ENCODE measurements at regions not wholly inside any gene's neighbourhood (a gene's known extent, or its start where the extent isn't known, plus 50 kb on each side); places are given as distances from the start of the nearest gene placed in this dataset.
A peak's percentile ranks its signal among the peaks of the same experiment; 100 is the strongest.

DNA sequence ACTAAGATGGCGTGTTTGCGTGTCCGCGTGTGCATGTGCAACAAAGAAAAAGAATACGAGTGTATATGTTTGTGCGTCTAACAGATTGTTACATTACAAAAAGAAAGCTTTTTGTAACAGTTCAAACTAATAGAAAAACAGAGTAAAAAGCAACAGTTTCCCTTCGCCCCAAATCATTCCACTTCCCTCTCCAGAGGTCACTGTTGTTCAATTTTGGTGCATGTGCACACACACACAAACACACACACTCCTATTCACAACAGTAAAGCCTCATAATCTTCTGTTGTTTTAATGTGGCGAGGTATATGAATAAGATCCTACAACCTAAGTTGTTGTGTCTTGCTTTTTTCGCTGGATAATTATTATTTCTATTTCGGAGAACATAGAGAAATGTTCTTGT is 357.3 kb upstream of the SLC8A1 start:
- no peak for DNase-seq

DNA sequence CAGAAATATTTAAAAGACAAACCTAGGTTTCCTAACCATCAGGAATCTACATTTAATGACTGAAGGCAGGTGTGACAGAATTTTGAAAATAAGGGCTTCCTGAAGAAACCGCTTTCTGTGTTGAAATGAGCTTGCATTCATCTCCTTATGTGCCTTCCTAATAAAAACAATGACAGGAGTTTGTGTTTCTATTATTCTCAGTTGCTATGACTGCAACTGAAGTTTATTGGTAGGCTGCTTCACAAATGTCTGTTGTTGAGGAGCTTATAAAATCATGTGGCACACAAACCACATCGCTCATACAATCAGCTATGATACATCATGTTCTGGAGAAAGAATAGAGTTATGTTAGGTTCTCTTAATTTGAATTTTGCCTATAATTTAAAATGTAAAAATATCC is 362.7 kb upstream of the SLC8A1 start:
- no peak for DNase-seq

DNA sequence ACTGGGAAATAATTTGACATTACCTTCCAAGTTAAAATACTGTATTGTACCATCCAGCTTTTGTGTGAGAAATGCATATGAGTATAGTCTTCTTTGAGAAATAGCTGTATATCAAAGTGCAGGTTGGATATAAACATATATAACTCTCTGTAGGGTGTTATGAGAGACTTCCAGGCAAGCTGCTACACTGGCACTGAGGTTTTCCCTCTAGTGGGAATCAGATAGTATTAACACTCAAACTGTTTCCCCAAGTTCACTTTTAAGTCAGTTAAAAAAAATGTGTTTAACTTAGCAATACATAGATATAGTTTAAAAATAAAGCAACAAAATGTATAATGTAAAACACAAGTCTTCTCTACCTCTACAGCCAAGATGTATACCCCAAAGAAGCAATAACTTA is 368.4 kb upstream of the SLC8A1 start:
- no peak for DNase-seq

DNA sequence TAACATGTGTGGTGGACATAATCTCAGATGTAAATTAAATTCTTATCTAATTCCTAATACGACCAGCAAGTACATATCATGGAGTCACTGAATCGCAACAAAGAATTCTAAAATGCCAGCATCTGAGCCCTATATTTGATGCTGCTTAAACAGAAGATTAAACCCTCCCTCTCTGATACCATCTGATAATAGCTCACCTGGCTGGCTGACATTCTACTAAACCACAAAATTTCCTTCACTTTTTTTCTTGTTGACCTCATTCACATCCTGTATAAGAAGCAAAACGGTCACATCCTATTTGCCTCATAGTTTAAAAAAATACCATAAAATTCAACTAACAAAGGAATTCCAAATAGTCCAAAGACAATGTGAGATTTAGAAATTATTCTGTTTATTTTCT is 371.6 kb upstream of the SLC8A1 start:
- DNase-seq, result peak; percentile 14

DNA sequence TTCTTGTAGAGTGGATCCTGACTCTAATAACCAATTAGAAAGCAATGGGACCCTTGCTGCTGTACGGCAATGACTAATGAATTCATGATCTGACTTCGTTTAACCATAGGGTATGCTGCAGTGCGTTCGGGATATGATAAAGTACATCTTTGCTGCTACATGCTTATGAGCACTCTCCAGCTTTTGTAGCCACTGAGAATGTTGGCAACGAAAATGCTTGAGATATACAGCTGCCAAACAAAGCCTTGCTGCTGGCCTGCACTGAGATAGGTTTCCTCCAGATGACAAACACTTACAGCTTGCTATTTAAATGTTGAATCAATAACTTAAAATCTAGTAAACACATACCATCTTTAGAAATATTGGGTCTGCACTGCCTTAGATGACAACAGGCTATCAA is 372.4 kb upstream of the SLC8A1 start:
- DNase-seq, result no peak

DNA sequence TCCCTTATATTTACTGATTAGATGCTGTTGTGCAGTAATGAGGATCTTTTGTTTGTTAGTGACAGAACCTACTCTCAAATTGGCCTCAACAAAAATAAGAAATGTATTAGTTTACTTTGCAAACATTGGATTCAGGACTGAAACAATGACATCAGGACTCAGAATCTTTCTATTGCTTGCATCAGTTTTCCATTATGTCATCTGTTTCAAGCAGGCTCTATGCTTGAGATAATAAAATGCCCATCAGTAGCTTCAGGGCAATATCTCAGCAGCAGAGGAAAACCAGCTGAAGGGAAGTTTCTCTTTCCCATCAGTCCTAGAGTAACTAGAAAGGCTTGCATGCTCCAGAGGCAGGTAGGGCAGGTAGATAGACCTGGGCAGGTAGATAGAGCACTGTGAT is 375.5 kb upstream of the SLC8A1 start:
- no peak for DNase-seq

DNA sequence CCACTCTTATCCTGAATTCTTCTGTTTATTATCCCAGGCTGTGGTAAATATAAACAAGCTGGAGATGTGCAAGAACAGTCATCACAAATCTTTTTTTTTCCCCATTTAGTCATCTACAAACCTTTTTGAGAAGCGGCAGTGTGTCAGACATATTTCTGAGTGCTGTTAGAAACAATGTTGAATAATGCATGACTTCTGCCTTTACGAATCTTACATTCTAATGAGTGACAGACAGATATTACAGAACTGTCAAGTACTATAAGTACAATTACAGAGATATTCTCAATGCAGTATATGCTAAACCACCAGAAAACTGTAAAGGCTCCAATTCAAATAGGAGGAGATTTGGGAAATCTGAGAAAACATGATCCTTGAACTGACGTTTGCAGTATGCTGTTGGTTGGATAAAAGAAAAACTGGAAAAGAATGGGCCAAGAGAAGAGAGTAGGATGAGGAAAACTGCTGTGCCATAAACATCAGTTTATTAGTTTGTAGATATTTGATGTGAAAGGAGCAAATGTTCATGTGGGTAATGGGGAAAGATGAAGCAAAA is 379.5 kb upstream of the SLC8A1 start:
- no peak for DNase-seq

DNA sequence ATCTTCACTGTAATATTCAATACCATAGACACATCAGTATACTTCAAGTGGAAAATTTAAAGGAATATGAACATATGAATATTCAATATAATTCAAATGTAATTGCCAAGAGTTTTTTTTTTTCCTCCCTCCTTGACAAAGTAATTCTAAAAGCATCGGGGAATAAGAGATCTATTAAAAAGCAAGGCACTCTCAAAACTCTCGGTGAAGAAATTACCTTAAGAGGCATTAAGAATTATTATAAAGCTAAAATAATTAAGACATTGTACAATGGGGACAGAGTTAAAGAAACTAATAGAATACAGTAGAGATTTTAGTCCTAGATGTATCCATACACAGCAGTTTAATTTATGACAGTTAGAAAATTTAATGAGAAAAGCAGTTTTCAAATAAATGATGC is 390.0 kb upstream of the SLC8A1 start:
- no peak for DNase-seq

DNA sequence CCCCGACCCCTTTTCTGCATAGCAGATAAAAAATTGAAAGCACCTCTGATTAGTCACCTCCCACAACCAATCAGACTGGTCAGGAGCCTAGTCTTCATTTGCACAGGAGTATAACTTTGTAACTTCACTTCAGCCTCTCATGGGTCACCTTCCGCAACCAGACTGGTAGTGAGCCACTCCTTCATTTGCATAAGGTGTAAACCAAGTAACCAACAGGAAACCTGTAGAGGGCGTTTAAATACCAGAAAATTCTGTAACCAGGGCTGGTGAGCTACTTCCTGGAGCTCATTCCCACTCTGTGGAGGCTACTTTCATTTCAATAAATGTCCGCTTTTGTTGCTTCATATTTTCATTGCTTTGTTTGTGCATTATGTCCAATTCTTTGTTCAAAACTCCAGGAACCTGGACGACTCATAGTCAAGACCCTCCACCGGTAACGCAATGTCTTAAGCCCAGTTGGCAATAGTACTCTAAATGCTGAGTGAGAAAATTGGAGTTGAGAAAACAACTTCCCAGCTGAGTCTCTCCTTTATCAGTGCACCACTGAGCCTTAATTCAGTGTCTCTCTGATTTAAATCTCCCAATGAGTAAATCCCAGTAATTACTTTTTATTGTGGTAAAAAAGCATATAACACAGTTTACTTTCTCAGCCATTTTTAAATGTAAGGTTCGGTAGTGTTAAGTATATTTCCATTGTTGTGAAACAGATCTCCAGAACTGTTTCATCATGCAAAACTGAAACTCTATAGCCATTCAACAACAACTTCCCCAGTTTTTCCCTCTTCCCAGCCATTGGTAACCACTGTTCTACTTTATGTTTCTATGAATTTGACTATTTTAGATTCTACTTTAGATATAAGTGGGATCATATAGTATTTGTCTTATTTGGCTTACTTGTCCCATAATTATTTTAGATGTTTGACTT is 392.7 kb upstream of the SLC8A1 start:
- DNase-seq, result no peak

DNA sequence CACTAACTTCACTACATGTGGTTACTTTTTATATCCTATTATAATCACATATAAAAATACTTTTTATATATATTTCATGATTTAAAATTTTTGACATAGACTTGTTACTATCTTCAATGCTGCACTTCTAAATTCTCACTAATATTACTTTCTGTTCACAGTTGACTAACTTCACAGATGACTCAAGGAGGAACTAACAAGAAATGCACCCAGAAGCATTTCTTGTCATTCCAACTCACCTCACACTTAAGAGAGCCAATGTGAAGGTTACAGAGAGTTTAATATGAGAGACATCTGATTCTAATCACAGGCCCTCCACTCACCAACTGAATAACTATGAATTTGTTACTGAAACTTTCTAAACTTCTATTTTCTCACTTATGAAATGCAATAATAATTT is 399.8 kb upstream of the SLC8A1 start:
- DNase-seq, result no peak

DNA sequence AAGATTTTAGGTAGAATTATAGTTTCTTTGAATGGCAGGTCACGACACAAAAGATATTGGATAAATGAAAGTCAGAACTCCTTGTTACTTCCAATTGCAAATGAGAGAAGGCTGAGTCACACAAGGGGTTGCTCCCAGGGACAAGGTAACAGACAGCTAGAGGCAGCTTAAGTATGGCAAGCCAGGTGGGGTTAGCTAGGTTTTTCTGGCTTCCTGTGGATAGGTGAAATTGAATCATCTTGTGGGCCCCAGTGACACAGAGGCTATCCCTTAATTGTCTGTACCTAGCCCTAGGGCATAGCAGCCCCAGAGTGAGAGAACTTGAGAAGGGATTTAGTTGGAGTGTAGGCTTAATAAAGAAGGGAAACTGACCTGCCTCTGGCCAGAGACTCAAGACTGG is 407.7 kb upstream of the SLC8A1 start:
- no peak for DNase-seq

DNA sequence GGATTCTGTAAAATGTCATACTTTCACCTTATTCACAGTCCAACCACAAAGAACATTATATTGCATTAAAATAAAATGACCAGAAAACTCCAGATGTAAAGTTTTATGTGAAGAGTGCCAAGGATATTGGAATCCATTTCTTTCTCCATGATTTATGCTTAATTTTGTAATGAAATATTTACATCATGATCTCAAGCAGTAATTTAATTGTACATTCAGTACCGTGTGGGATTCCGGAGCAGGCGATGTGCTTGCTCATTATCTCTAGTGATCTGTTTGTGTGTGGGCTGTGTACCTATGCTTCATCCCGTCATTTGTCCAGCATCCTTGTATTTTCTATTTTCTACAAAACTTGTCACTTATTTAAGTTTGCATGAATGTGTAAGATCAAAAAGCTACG is 415.9 kb upstream of the SLC8A1 start:
- no peak for DNase-seq

DNA sequence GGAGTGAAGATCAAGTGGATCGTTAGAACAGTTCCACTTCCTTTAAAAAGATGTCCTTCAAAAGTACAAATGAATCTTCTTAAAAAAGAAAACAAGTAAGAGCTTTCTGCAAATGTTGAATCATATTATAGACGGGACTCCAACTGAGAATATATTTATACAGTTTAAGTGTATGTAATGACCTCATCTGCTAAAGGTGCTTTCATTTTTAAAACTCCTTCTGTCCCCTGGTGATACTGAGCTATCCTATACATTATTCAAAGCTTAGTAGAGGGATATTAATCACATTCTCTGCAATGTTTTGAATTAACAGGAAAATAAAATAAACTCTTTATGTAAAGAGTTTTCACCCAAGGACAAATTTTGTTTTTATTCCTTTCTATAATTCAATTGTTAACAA is 420.7 kb upstream of the SLC8A1 start:
- DNase-seq, result no peak

DNA sequence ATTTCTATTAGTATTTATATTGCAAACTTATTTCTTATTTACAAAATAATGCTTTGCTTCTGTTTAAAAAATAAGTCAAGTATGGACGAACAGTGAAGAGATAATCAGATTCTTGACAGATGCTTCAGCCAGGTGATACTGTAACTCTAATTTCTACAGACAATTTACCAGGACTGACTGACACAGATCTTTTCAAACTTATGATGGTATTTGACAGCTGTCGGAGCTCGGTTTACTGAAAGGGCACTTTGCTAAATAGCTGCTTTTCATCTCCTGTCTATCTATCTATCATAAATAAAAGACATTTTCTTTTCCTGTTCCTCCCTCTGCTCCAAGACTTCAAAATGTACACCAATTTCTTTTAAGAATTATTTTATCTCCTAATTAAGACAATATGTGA is 422.5 kb upstream of the SLC8A1 start:
- no peak for DNase-seq

DNA sequence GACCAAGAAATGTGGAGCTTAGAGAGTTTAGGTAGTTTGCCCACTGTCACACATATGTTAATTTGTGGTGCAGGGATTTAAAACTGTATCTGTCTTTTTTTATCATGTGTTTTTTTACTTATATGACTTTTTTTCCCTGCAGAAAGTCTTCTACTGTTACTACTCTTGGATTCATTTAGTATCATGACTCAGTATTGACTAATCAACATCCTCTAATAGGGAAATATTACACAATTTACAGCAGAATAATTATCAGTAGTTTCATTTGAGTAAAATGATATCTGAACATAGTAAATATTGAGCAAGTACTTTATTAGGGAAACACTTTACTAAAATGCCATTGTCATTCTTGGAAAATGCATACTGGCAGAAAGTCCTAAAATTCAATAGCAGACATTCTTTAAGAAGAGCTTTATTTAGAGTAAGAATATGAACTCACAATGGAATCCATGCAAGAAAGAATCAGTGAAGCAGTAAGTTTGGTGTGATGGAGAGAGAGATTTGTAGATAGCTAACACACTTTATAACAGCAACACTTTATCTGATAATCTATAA is 425.9 kb upstream of the SLC8A1 start:
- DNase-seq, result no peak

DNA sequence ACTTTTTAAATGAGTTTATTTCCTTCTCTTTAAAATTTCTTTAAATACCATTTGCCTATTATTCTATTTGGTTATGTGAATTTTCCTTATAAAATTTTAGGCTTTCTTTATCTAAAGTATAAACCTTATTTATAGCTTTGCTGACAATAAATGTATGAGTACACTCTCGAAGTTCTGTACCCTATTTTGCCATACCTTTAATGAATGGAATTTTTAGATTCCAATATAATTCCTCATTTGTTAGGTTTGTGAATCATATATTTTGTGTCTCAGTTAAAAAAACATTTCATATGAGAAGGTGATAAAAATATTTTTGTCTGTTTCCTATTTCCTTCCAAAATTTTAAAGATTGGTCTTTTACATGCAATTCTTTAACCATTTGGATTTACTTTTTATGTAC is 427.4 kb upstream of the SLC8A1 start:
- no peak for DNase-seq

DNA sequence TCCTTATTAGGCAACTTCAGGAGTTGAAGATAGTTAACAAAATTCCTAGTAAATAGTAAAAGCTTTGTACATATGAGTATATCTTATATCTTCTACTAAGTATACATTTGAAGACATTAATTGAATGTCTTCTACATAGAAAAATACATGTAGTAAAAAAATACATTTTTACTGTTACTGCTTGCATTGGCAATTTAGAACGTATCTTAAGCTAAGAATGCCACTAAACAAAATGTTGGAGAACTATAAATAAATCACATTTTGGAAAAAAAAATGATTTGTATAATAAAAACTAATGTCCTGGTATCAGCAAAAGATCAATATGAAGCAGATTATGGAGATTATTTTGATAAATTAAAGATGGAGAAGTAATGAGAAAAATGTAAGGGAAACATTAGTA is 434.2 kb upstream of the SLC8A1 start:
- DNase-seq, result no peak

DNA sequence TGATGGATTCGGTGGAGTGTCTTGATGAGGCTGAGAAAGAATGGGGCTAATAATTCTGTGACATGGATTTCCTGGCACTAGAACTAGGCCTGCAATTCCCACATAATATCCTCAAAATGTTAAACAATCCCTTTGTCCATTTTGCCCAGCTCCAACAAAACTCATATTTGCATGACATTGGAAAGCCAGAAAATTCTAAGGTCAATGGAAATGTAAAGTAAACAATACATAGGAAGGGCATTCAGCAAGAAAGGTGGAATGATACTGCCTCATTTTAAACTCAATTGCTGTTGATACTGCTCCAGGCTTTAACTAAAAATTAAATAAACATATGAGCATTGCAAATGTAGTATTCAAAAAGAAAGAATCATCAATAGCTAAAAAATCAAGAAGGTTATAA is 434.8 kb upstream of the SLC8A1 start:
- no peak for DNase-seq

DNA sequence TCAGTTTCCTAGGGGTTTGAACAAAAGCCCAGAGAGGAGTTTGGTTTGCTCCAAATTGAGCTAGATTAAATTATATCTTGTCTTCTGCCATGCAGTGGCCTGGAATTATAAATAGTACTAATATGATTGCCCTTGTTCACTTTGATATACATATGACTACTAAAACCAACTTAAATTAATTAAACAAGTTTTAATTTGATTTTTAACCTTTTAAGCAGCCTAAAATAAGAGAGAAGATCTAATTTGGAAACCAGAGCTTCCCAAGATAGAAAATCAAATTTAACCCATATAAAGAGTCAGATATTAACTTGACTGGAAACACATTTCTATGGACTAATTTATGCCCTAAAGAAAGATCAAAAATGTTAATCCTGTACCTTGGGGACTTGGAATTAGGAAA is 444.5 kb upstream of the SLC8A1 start:
- no peak for DNase-seq

DNA sequence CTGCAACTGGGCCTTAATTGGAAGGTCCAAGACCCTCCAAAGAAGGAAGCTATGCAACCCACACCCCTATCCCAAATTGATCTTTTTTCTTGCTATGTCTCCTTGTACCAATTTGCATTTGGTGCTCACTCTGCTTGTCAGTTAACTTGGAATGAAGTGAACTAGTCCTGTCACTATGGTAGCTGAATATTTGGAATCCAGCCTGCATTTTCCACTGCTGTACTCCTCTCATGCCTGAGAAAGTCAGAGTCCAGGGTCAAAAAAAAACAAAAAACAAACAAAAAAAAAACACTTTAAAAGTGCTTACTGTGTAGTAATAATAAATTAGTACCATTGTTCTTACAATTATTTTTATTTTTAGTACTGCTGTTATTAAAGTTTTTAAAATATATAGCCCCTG is 462.8 kb upstream of the SLC8A1 start:
- DNase-seq, result no peak

DNA sequence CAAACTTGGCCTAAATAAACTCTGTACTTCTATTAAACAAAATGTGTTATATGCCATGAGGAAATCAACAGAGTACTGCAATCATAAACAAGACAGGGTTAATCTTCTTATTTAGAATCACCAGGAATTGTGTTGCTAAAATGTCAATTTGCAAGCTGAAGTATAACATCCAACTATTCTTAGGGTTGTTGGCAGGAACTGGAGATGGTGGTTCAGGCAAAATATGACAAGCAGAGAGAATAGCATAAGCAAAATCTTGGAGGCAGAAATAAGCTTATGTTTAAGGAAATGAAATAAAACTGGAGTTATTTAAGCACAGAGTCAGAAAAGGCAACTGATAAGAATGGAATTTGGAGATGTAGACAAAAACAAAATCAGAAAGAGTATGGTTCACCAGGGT is 463.8 kb upstream of the SLC8A1 start:
- DNase-seq, result no peak

DNA sequence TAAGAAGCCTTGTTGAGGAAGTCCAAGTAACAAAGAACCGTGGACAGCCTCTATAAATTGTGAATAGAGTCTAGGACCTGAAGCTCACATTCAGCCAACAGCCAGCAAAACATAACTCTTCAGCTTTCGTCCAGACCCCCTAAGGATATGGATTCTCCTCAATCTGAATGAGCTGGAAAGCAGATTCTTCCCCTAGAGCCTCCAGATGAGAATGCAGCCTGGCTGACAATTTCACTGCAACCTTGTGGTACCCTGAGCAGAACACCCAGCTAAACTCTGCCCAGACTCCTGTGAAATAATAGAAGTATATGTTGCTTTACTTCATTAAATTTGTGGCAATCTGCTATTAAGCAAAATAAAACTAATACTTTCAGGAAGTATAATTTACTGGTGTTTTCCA is 483.5 kb upstream of the SLC8A1 start:
- no peak for DNase-seq

DNA sequence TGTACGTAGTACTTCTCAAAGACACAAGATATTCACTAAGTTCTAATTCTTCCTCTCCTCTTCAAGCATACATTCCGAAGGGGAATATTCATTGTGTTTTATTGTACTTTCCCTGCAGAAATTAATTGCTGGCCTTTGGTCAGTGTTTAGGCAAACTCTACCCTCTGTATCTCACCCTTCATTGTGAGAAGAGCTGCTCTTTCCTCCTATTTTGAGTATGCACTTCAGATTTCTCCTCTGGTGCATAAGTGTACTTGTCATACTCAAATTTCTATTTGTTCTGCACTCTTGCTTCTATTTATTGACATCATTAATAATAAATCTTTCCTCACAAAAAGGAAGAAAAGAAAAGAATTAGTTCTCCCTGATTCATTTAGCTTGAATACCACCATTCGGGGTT is 485.4 kb upstream of the SLC8A1 start:
- DNase-seq, result no peak

DNA sequence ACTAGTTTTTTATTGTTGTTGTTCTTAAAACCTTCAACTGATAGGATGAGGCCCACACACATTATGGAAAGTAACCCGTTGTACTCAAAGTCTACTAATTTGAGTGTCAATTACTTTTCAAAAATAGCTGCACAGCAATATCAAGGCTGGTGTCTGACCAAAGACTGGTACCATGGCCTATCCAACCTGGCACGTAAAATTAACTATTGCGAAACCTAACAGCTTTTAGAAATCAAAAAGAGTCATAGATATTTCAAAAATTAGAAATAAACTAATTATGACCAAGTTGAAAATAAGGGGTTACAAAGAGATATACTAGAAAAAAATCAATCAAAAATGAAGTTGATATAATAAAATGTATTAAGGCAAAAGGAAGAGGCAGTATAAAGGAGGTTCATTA is 501.5 kb upstream of the SLC8A1 start:
- no peak for DNase-seq

DNA sequence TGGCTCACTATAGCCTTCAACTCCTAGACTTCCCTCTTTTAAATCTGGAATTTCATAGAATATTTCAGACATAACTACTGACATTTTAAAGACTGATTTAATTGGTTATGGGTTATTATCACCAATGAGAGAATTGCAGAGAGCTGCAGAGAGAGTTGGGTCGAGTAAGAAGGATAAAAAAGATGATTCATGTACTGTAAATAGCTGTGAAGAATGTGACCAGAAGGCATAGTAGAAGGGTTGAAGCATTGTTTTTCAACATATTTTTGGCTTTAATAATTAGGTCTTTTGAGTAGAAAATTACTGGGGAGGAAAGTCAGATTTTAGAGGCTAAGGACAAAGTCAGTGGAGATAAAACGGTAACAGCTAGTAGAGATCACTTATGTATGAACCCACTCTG is 503.2 kb upstream of the SLC8A1 start:
- no peak for DNase-seq

Data from CD4-positive, alpha-beta T cell treated with Interleukin-10 for 1 hour (primary cell).